Testis (tissue), 2 donors: ENCODE measurements at regions not wholly inside any gene's neighbourhood (a gene's known extent, or its start where the extent isn't known, plus 50 kb on each side); places are given as distances from the start of the nearest gene placed in this dataset.

Experiments
- CTCF ChIP-seq, 3 experiments: fragments of 450-650 bp in 2 of 3; fragments of 200-600 bp in 1 of 3; sonication (generic) in 1 of 3; IDR thresholded peaks; one replicate each; pipeline ENCODE4 v1.5.1; 2016 to 2019; ENCODE audit warnings: antibody characterized with exemption in 3 of 3, mild to moderate bottlenecking in 2 of 3, moderate library complexity in 1 of 3
- POLR2A ChIP-seq: fragments of 450-650 bp; IDR thresholded peaks from one replicate; pipeline ENCODE4 v1.6.1; 2017; ENCODE audit warnings: antibody characterized with exemption, mild to moderate bottlenecking, moderate library complexity

- no peak for TF ChIP-seq CTCF (IDR thresholded peaks at IDR 0.05)
- TF ChIP-seq POLR2A, result no peak
These were observed 53.3 kb upstream of the TCF7L2 start for GRCh38 chr10:112896722-112897121.
